Left ventricle myocardium inferior (tissue), 1 donor: ENCODE measurements at regions not wholly inside any gene's neighbourhood (a gene's known extent, or its start where the extent isn't known, plus 50 kb on each side); places are given as distances from the start of the nearest gene placed in this dataset.

Source experiments
- DNase-seq: peaks from one replicate; pipeline ENCODE4 v3.0.0-alpha.2; 2020
- H3K27ac ChIP-seq: fragments of 200-600 bp; replicated peaks from 2 replicates; pipeline ENCODE4 v1.8.0; 2021
- H3K27me3 ChIP-seq: fragments of 200-600 bp; 2 replicates; pipeline ENCODE4 v1.8.0; 2021; ENCODE audit warnings: low read depth
- H3K36me3 ChIP-seq: fragments of 200-600 bp; 2 replicates; pipeline ENCODE4 v1.8.0; 2021
- H3K4me1 ChIP-seq: fragments of 200-600 bp; 2 replicates; pipeline ENCODE4 v1.8.0; 2021
- H3K4me3 ChIP-seq: fragments of 200-600 bp; 2 replicates; pipeline ENCODE4 v1.8.0; 2021; ENCODE audit warnings: mild to moderate bottlenecking, moderate library complexity
- H3K9me3 ChIP-seq: fragments of 200-600 bp; replicated peaks from 2 replicates; pipeline ENCODE4 v1.8.0; 2021
- CTCF ChIP-seq: fragments of 200-600 bp; IDR thresholded peaks from 2 replicates; pipeline ENCODE4 v1.8.0; 2021; ENCODE audit warnings: antibody characterized with exemption, mild to moderate bottlenecking, borderline replicate concordance
- intact Hi-C: fragments of 100-400 bp; cut with micrococcal nuclease; formaldehyde crosslinking; loops from one replicate; pipeline ENCODE4 v1.11.0; 2022
- donor health status: DM: no; HTN: yes; CAD: no; lungs with severe emphysema.

GRCh38 chr4:138707746-138708677, 307.6 kb upstream of the NOCT start:
- no peak for TF ChIP-seq CTCF
- Histone ChIP-seq H3K27me3 (no peaks in the 10 kb centered on the region), H3K36me3 (no peaks in the 10 kb centered on the region), H3K4me3 (no peak overlapping the region), H3K9me3 (no peaks in the 10 kb centered on the region), H3K27ac (no peak overlapping the region), H3K4me1 (no peaks in the 10 kb centered on the region)
- intact Hi-C loops = no loop called here
- DNase-seq = no peak

GRCh38 chr4:138706201-138706600, 309.4 kb upstream of the NOCT start:
- no peak for TF ChIP-seq CTCF
- H3K4me3 ChIP-seq = no peak overlapping the region
- H3K36me3 ChIP-seq = no peaks in the 10 kb centered on the region
- no peaks in the 10 kb centered on the region for H3K27me3 ChIP-seq
- intact Hi-C loops = no loop called here
- no peak overlapping the region for H3K27ac ChIP-seq
- no peaks in the 10 kb centered on the region for H3K9me3 ChIP-seq
- no peak for DNase-seq
- no peaks in the 10 kb centered on the region for H3K4me1 ChIP-seq

GRCh38 chr4:138702190-138702824, 313.3 kb upstream of the NOCT start:
- Histone ChIP-seq H3K36me3 (no peaks in the 10 kb centered on the region), H3K27me3 (no peaks in the 10 kb centered on the region), H3K9me3 (no peaks in the 10 kb centered on the region), H3K27ac (no peak overlapping the region), H3K4me1 (no peaks in the 10 kb centered on the region), H3K4me3 (no peak overlapping the region)
- no peak for DNase-seq
- intact Hi-C loops = no loop called here
- no peak for TF ChIP-seq CTCF

- no peak for TF ChIP-seq CTCF
- intact Hi-C loops = no loop called here
- no peaks in the 10 kb centered on the region for H3K4me1 ChIP-seq
- no peak for DNase-seq
- no peaks in the 10 kb centered on the region for H3K9me3 ChIP-seq
- H3K27me3 ChIP-seq = no peaks in the 10 kb centered on the region
- no peak overlapping the region for H3K4me3 ChIP-seq
- H3K27ac ChIP-seq = no peak overlapping the region
- no peaks in the 10 kb centered on the region for H3K36me3 ChIP-seq
Observed at GRCh38 chr4:138698641-138699040, 316.9 kb upstream of the NOCT start.

- no peaks in the 10 kb centered on the region for H3K27me3 ChIP-seq
- intact Hi-C loops = no loop called here
Observed at GRCh38 chr4:138697851-138698250, 317.7 kb upstream of the NOCT start.

More at GRCh38 chr4:138697851-138698250, 317.7 kb upstream of the NOCT start:
- Histone ChIP-seq H3K36me3 (no peaks in the 10 kb centered on the region), H3K27ac (no peak overlapping the region), H3K4me3 (no peak overlapping the region), H3K9me3 (no peaks in the 10 kb centered on the region), H3K4me1 (no peaks in the 10 kb centered on the region)
- DNase-seq = no peak
- TF ChIP-seq CTCF = no peak
